ENCODE measurements at regions not wholly inside any gene's neighbourhood (a gene's known extent, or its start where the extent isn't known, plus 50 kb on each side); places are given as distances from the start of the nearest gene placed in this dataset.

DNA sequence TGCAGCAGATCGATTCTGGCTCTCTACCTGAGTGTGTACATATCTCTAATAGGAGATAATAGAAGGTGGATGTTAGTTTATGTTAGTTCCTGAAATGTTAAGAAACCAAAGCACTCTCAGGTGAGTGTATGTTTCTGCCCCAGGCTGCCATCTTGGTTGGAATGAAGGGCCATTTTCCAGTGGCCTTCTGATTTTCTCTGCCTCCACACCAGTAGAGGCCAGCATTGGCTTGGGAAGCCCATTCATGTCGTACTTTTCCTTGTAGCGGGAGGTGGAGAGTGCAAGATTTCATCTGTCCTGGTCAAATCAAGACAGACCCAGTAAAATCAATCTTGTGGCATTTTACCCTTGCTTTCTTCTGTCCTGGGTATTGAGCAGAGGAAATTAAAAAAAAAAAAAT is 91.0 kb downstream of the GAS1 start:
- DNase-seq (ENCODE audit: insufficient read length) (no peak), FAIRE-seq (no peak)
- TF ChIP-seq TAF1 (IDR thresholded peaks at IDR 0.05; ENCODE audit: borderline replicate concordance, low read depth, low read length) (no peak), POLR2AphosphoS5 (IDR thresholded peaks at IDR 0.05; ENCODE audit: low read depth, low read length) (no peak), POLR2A (IDR thresholded peaks at IDR 0.05; ENCODE audit: low read depth, low read length) (no peak)

DNA sequence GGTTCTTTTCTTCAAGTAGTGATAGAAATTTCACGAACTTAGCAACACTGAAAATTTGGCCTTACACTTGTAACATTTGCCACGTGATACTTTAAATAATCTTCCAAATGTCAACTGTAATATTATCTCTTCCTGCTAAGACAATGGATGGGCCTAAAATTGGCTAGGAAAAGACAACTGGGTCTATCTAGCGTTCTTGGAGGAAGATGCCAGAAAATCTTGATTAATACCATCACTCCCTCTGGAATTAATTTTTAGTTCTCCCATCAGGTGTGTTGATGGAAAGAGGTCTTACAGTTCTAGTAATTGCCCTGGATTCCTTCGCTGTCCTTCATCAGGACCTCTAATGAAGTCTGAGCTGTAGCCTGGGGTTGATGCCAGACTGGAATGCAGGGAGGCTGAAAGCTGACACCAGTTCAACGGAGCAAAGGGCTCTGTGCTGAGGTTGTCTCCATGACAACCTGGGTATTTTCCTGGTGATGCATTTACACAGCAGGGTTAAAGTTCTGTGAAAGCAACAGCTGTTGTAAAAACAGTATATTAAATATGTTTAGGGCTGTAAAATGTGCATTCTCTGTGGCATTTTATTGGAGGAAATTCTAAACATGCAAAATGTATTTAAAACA is 92.3 kb downstream of the GAS1 start:
- DNase-seq (ENCODE audit: insufficient read length) (no peak), FAIRE-seq (no peak)
- TF ChIP-seq TAF1 (IDR thresholded peaks at IDR 0.05; ENCODE audit: borderline replicate concordance, low read depth, low read length) (no peak), POLR2AphosphoS5 (IDR thresholded peaks at IDR 0.05; ENCODE audit: low read depth, low read length) (no peak), POLR2A (IDR thresholded peaks at IDR 0.05; ENCODE audit: low read depth, low read length) (no peak)

DNA sequence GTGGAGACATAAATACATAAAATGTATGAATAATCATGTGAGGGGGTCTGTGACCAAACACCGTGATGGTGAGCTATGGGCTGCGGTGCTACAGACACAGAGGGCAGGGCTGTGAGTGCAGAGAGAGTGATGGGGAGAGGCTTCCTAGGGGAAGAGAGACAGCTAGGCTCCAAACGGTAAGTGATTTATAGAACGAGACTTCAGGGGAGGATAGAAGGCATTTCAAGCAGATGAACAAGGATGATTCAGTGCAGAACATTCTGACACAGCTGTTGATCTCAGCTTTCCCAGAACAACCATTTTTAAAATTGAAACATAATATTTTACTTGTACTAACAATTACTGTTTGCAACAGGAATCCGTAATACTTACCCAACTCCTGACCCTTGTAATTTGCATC is 100.7 kb downstream of the GAS1 start:
- DNase-seq (ENCODE audit: insufficient read length) (no peak), FAIRE-seq (no peak)
- TF ChIP-seq POLR2AphosphoS5 (IDR thresholded peaks at IDR 0.05; ENCODE audit: low read depth, low read length) (no peak), TAF1 (IDR thresholded peaks at IDR 0.05; ENCODE audit: borderline replicate concordance, low read depth, low read length) (no peak), POLR2A (IDR thresholded peaks at IDR 0.05; ENCODE audit: low read depth, low read length) (no peak)

DNA sequence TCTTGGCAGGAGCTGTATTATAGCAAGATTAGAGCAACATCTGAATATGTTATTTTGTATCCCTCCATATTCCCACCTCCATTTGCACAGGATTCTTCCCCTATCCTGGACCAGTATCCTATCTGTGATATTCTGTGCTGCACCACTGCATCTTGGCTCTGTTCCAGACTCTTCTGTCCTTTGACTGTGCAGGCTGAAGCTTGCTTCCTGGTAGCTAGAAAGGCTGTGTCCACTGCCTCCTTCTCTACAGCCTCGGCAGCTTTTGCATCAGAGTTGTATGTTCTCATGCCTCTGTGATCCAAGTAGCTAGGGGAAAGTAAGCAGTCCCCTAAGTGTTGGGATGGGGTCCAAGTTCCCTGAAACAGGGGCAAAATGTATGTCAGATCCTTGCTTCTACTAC is 104.1 kb downstream of the GAS1 start:
- DNase-seq (ENCODE audit: insufficient read length) = no peak
- TF ChIP-seq POLR2A (IDR thresholded peaks at IDR 0.05; ENCODE audit: low read depth, low read length) (no peak), POLR2AphosphoS5 (IDR thresholded peaks at IDR 0.05; ENCODE audit: low read depth, low read length) (no peak), TAF1 (IDR thresholded peaks at IDR 0.05; ENCODE audit: borderline replicate concordance, low read depth, low read length) (no peak)
- no peak for FAIRE-seq

DNA sequence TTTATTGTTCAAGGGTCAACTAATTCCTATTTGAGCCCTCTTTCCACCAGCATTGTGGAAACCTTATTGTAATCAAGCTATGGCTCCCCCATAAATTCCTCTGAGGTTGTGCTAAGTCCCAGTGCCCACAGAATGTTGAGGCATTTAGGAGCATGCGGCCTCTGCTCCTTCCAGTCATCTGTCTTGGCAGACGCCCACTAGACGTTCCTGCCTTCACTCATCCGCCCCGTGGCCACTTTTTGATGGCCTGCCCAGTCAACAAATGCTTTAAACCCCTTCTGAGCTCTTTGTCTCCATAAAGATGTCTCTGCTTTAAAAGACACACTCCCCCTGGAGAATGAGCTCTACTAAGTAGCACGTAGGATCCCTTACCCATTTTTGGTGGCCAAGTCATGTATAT is 104.7 kb downstream of the GAS1 start:
- no peak for DNase-seq (ENCODE audit: insufficient read length)
- FAIRE-seq = no peak
- TF ChIP-seq TAF1 (IDR thresholded peaks at IDR 0.05; ENCODE audit: borderline replicate concordance, low read depth, low read length) = no peak
- TF ChIP-seq POLR2AphosphoS5 (IDR thresholded peaks at IDR 0.05; ENCODE audit: low read depth, low read length) = no peak
- TF ChIP-seq POLR2A (IDR thresholded peaks at IDR 0.05; ENCODE audit: low read depth, low read length) = no peak

DNA sequence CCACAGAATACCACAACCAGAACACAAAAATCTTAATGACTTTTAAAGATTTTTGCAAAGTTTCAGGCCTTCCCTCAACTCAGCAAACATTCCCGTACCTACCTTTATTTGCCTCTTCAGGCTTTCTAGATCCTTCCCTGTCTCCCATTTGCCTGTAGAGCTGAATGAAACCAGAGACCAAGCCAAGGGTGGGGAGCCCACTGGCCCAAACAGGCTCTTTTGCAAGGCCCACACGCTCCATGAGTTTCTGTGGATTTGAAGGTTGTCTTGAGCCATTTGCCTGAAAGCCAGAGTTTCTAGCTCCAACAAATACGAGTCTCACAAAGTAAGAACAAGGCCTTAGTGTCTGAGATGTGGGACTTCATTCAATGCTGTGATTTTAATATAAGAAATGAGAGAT is 107.8 kb downstream of the GAS1 start:
- TF ChIP-seq TAF1 (IDR thresholded peaks at IDR 0.05; ENCODE audit: borderline replicate concordance, low read depth, low read length) (no peak), POLR2AphosphoS5 (IDR thresholded peaks at IDR 0.05; ENCODE audit: low read depth, low read length) (no peak), POLR2A (IDR thresholded peaks at IDR 0.05; ENCODE audit: low read depth, low read length) (no peak)
- no peak for FAIRE-seq
- no peak for DNase-seq (ENCODE audit: insufficient read length)

DNA sequence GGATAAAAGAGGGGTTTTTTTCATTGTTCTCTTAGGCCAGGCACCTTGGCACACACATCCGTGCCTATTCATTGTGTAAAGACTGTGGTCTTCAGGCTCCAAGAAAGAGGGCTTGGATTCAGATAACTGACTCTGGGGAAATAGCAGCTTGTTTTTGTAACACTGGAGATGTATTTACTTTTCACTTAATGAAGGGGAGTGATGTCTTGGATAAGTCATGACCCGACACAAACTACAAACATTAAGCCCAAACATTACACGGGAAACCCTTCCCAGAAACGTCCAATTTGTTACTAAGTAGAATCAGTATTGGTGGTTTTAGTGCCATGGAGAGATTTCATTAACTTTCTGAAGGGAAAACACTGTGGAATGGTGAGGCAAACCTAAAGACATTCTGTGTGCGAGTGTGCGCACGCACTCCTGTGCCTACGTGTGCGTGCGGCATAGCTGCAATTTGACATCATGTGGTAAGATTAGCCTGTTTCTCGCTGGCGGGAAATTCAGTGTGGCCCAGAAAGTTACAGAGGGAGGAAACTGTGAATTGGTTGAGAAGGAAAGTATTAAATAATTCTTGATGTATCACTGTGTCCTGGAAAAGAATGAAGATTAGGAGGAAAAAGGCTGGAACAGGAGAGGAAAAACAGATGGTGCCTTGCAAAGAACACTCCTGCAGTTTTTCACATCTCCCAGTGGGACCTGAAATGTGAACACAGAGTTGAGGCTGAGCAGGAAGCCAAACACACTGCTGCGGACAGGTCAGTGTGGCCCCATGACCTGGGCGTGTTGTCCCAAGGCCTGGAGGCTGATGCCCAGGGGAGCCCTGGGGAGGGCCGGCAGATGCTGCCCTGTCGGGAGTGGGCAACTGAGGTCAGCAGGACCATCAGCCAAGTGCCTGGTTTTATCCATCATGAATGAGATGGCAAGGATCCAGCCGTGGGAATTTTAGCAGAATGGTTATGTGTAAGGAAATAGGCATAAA is 108.5 kb downstream of the GAS1 start:
- no peak for FAIRE-seq
- no peak for DNase-seq (ENCODE audit: insufficient read length)
- no peak for TF ChIP-seq POLR2A (IDR thresholded peaks at IDR 0.05; ENCODE audit: low read depth, low read length)
- TF ChIP-seq POLR2AphosphoS5 (IDR thresholded peaks at IDR 0.05; ENCODE audit: low read depth, low read length) = no peak
- no peak for TF ChIP-seq TAF1 (IDR thresholded peaks at IDR 0.05; ENCODE audit: borderline replicate concordance, low read depth, low read length)

DNA sequence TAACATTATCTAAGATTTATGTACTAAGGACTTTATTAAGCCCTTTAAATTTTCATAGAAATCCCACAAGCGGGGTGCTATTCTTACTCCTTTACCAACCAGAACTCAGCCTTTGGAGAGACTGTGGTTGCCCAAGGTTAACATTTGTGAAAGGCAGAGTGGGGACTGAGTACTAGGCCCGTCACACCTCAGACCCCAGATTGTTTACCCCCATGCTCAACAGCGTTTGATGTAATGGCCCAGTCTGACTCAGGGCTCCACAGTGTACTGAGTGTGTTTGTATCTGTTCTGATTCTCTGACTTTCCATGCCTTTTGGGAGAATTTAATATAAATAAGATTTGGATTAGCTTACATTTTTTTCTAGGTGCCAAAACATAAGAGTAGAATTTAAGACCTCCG is 110.0 kb downstream of the GAS1 start:
- TF ChIP-seq POLR2AphosphoS5 (IDR thresholded peaks at IDR 0.05; ENCODE audit: low read depth, low read length) (no peak), TAF1 (IDR thresholded peaks at IDR 0.05; ENCODE audit: borderline replicate concordance, low read depth, low read length) (no peak), POLR2A (IDR thresholded peaks at IDR 0.05; ENCODE audit: low read depth, low read length) (no peak)
- FAIRE-seq (no peak), DNase-seq (ENCODE audit: insufficient read length) (no peak)

DNA sequence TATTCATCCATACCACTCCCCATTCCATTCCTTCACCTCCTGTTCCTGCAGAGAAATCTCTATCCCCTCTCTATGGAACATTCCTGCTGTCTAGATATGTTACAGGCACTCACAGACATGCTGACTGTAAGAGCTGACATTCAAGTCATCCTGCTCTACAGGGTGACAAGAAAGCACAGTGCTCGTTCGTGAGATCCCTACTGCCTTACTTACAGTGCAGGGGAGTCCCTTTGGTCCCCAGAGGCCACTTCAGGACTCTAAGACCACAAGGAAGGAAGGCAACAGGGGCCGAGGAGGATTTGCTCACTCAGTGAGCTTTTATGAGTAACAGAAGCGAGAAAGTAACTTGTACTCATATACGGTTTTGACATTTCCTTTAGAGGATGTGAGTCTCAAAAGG is 110.5 kb downstream of the GAS1 start:
- DNase-seq (ENCODE audit: insufficient read length) = no peak
- FAIRE-seq = no peak
- TF ChIP-seq TAF1 (IDR thresholded peaks at IDR 0.05; ENCODE audit: borderline replicate concordance, low read depth, low read length) (no peak), POLR2AphosphoS5 (IDR thresholded peaks at IDR 0.05; ENCODE audit: low read depth, low read length) (no peak), POLR2A (IDR thresholded peaks at IDR 0.05; ENCODE audit: low read depth, low read length) (no peak)

DNA sequence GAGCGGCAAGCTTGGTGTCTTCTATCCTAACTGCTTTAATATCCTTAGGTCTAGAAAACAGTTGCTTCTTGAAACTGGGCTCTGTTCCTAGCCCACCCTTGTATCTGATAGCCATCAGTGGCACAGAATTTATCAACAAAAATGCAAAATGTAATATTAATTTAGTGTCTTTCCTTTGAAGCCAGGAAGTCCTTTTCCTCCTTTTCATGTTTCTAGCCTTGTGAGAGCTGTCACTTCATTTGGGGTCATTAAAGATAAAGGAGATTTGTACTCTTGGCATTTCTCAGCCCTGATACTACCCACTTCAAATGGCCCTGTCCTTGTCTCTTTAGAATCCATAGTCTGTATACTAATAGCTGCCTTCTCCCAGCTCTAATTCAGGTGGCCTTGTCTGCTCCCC is 111.0 kb downstream of the GAS1 start:
- TF ChIP-seq POLR2AphosphoS5 (IDR thresholded peaks at IDR 0.05; ENCODE audit: low read depth, low read length) (no peak), POLR2A (IDR thresholded peaks at IDR 0.05; ENCODE audit: low read depth, low read length) (no peak), TAF1 (IDR thresholded peaks at IDR 0.05; ENCODE audit: borderline replicate concordance, low read depth, low read length) (no peak)
- FAIRE-seq (no peak), DNase-seq (ENCODE audit: insufficient read length) (no peak)

DNA sequence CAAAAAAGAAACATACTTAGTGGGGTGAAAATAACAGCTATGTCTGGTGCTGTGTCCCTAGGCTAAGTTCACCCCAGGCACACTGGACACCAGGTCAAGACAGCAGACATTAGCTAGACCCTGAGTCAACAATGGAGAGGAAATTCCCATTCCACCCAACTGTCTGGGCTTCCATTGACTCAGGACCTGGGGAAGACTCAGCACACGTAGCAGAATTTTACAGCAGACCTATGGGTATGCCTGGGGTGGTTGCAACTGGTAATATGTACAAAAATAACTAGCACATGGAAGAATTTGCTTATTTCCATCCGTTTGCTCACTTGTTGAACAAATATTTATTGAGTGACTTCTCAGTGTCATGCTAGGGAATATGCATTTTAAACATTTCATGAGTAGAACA is 117.0 kb downstream of the GAS1 start:
- TF ChIP-seq TAF1 (IDR thresholded peaks at IDR 0.05; ENCODE audit: borderline replicate concordance, low read depth, low read length) (no peak), POLR2A (IDR thresholded peaks at IDR 0.05; ENCODE audit: low read depth, low read length) (no peak), POLR2AphosphoS5 (IDR thresholded peaks at IDR 0.05; ENCODE audit: low read depth, low read length) (no peak)
- no peak for DNase-seq (ENCODE audit: insufficient read length)
- FAIRE-seq = no peak

Measured in GM12892 (cell line).